ENCODE measurements at regions not wholly inside any gene's neighbourhood (a gene's known extent, or its start where the extent isn't known, plus 50 kb on each side); places are given as distances from the start of the nearest gene placed in this dataset.

DNA sequence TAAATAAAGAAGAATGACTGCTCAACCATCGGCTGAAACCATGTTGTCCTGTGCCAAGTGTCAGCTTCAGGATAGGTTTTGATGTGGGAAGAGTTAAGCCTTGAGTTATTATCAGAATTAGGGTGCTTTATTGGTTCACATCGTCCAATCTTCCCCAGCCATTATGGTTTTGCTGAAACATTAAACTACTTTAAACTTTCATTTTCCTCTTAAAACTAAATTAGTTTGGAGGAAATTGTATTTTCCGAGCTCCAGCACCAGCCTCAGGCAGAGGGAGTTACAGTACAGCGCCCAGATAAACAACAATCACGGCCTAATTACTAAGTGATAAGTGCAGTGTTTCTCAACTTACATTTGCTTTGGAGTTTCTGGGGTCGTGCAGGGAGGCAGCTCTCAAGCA lies 80.2 kb downstream of the TMEM114 start:
- TF ChIP-seq POLR2A (IDR thresholded peaks at IDR 0.05) (no peak), CTCF (IDR thresholded peaks at IDR 0.05) (no peak)
- no peaks in the 10 kb centered on the region for H3K36me3 ChIP-seq
- H3K27ac ChIP-seq = no peak overlapping the region
- intact Hi-C loops (cut with DNase I; ENCODE audit: low total_unique reads) = no loop called here
- no peak for DNase-seq
- H3K9me3 ChIP-seq = no peaks in the 10 kb centered on the region
- no peaks in the 10 kb centered on the region for H3K27me3 ChIP-seq
- no peaks in the 10 kb centered on the region for H3K4me1 ChIP-seq
- no peak overlapping the region for H3K4me3 ChIP-seq

- no peak for DNase-seq
- no peak overlapping the region for H3K27ac ChIP-seq
- intact Hi-C loops (cut with DNase I; ENCODE audit: low total_unique reads) = no loop called here
- no peaks in the 10 kb centered on the region for H3K4me1 ChIP-seq
- no peaks in the 10 kb centered on the region for H3K36me3 ChIP-seq
- no peaks in the 10 kb centered on the region for H3K27me3 ChIP-seq
- H3K4me3 ChIP-seq = no peak overlapping the region
- no peak for TF ChIP-seq CTCF (IDR thresholded peaks at IDR 0.05)
- TF ChIP-seq POLR2A (IDR thresholded peaks at IDR 0.05) = no peak
- H3K9me3 ChIP-seq = no peaks in the 10 kb centered on the region
Measured at GRCh38 chr16:8505327-8505991, 84.9 kb downstream of the TMEM114 start.

GRCh38 chr16:8502446-8502845 lies 87.9 kb downstream of the TMEM114 start:
- H3K27me3 ChIP-seq = no peaks in the 10 kb centered on the region
- H3K36me3 ChIP-seq = no peaks in the 10 kb centered on the region
- H3K27ac ChIP-seq = no peak overlapping the region

GRCh38 chr16:8500351-8500750 lies 90.0 kb downstream of the TMEM114 start:
- Histone ChIP-seq H3K9me3 (no peaks in the 10 kb centered on the region), H3K27ac (no peak overlapping the region), H3K36me3 (no peaks in the 10 kb centered on the region), H3K4me1 (no peaks in the 10 kb centered on the region), H3K27me3 (no peaks in the 10 kb centered on the region), H3K4me3 (no peak overlapping the region)
- intact Hi-C loops (cut with DNase I; ENCODE audit: low total_unique reads) = no loop called here
- TF ChIP-seq POLR2A (IDR thresholded peaks at IDR 0.05) = no peak
- TF ChIP-seq CTCF (IDR thresholded peaks at IDR 0.05) = no peak
- DNase-seq = no peak

More at GRCh38 chr16:8502446-8502845, 87.9 kb downstream of the TMEM114 start:
- no peak for TF ChIP-seq POLR2A (IDR thresholded peaks at IDR 0.05)
- no peak for TF ChIP-seq CTCF (IDR thresholded peaks at IDR 0.05)
- Histone ChIP-seq H3K4me3 (no peak overlapping the region), H3K4me1 (no peaks in the 10 kb centered on the region), H3K9me3 (no peaks in the 10 kb centered on the region)
- intact Hi-C loops (cut with DNase I; ENCODE audit: low total_unique reads) = no loop called here
- no peak for DNase-seq

GRCh38 chr16:8496364-8496763 lies 93.9 kb downstream of the TMEM114 start:
- DNase-seq = no peak
- no peaks in the 10 kb centered on the region for H3K36me3 ChIP-seq
- TF ChIP-seq POLR2A (IDR thresholded peaks at IDR 0.05) (no peak), CTCF (IDR thresholded peaks at IDR 0.05) (no peak)

More at GRCh38 chr16:8496364-8496763, 93.9 kb downstream of the TMEM114 start:
- H3K9me3 ChIP-seq = no peaks in the 10 kb centered on the region
- H3K27me3 ChIP-seq = no peaks in the 10 kb centered on the region
- H3K4me3 ChIP-seq = no peak overlapping the region
- no peaks in the 10 kb centered on the region for H3K4me1 ChIP-seq
- no peak overlapping the region for H3K27ac ChIP-seq
- intact Hi-C loops (cut with DNase I; ENCODE audit: low total_unique reads) = no loop called here
